Smooth muscle cell (in vitro differentiated cells): ENCODE measurements at regions not wholly inside any gene's neighbourhood (a gene's known extent, or its start where the extent isn't known, plus 50 kb on each side); places are given as distances from the start of the nearest gene placed in this dataset.

Source experiments
- DNase-seq: peaks from one replicate; lab custom pipeline; 2025; ENCODE audit not compliant: unreplicated experiment; lab: John Stamatoyannopoulos, UW
- H2AFZ ChIP-seq: fragments of 200-600 bp; sonication (generic); 2 replicates; pipeline ENCODE4 v1.6.0; 2016; ENCODE audit warnings: antibody characterized with exemption, low read depth, mild to moderate bottlenecking
- H3F3A ChIP-seq: fragments of 200-600 bp; sonication (generic); 2 replicates; pipeline ENCODE4 v1.6.0; 2017; ENCODE audit warnings: antibody characterized with exemption, low read depth
- H3K27ac ChIP-seq: fragments of 200-600 bp; sonication (generic); 2 replicates; pipeline ENCODE4 v1.5.1; 2016; ENCODE audit warnings: low read depth, mild to moderate bottlenecking
- H3K27me3 ChIP-seq: fragments of 200-600 bp; sonication (generic); 2 replicates; pipeline ENCODE4 v1.6.1; 2016; ENCODE audit warnings: low read depth, mild to moderate bottlenecking
- H3K36me3 ChIP-seq: fragments of 200-600 bp; sonication (generic); 2 replicates; pipeline ENCODE4 v1.5.1; 2016; ENCODE audit warnings: low read depth
- H3K4me1 ChIP-seq: fragments of 200-600 bp; sonication (generic); 2 replicates; pipeline ENCODE4 v1.5.1; 2016; ENCODE audit warnings: low read depth
- H3K4me2 ChIP-seq: fragments of 200-600 bp; sonication (generic); 2 replicates; pipeline ENCODE4 v1.6.0; 2016; ENCODE audit warnings: mild to moderate bottlenecking
- H3K4me3 ChIP-seq: fragments of 200-600 bp; sonication (generic); 2 replicates; pipeline ENCODE4 v1.5.1; 2016; ENCODE audit warnings: mild to moderate bottlenecking
- H3K79me2 ChIP-seq: fragments of 200-600 bp; sonication (generic); 2 replicates; pipeline ENCODE4 v1.6.0; 2016; ENCODE audit warnings: low read depth, mild to moderate bottlenecking
- H3K9ac ChIP-seq: fragments of 200-600 bp; sonication (generic); 2 replicates; pipeline ENCODE4 v1.6.0; 2016; ENCODE audit warnings: low read depth
- H3K9me3 ChIP-seq: fragments of 200-600 bp; sonication (generic); replicated peaks from 2 replicates; pipeline ENCODE4 v1.5.1; 2016; ENCODE audit warnings: low read depth
- H4K20me1 ChIP-seq: fragments of 200-600 bp; sonication (generic); 2 replicates; pipeline ENCODE4 v1.6.0; 2016; ENCODE audit warnings: low read depth
- CTCF ChIP-seq: fragments of 200-600 bp; sonication (generic); IDR thresholded peaks from 2 replicates; pipeline ENCODE4 v1.5.1; 2017; ENCODE audit warnings: borderline replicate concordance, mild to moderate bottlenecking, antibody characterized with exemption; ENCODE audit not compliant: insufficient read depth, poor library complexity, severe bottlenecking
- WGBS: methylation state at CpG from one replicate; pipeline ENCODE4 v1.1.7; 2016; ENCODE audit warnings: low lambda C conversion rate; 5-methylcytosine and 5-hydroxymethylcytosine counted together

GRCh38 chr5:42929871-42930270 lies 110.2 kb downstream of the ANXA2R start:
- no peaks in the 10 kb centered on the region for H3F3A ChIP-seq
- H3K27me3 ChIP-seq: no peaks in the 10 kb centered on the region
- no peak overlapping the region for H3K4me3 ChIP-seq
- no peak for TF ChIP-seq CTCF
- no peak overlapping the region for H3K27ac ChIP-seq
- H3K36me3 ChIP-seq: no peaks in the 10 kb centered on the region
- no peak overlapping the region for H2AFZ ChIP-seq
- H3K4me2 ChIP-seq: no peak overlapping the region
- H3K9me3 ChIP-seq: no peaks in the 10 kb centered on the region
- no peaks in the 10 kb centered on the region for H4K20me1 ChIP-seq
- no peak for DNase-seq
- no peak overlapping the region for H3K9ac ChIP-seq
- no peaks in the 10 kb centered on the region for H3K79me2 ChIP-seq
- WGBS: 69% methylated on average over 4 of the region's 4 CpGs
- H3K4me1 ChIP-seq: no peaks in the 10 kb centered on the region

GRCh38 chr5:42927730-42928129 lies 112.4 kb downstream of the ANXA2R start:
- no peaks in the 10 kb centered on the region for H3K27me3 ChIP-seq
- H2AFZ ChIP-seq: no peak overlapping the region
- H4K20me1 ChIP-seq: no peaks in the 10 kb centered on the region
- H3K9ac ChIP-seq: no peak overlapping the region
- no peaks in the 10 kb centered on the region for H3K79me2 ChIP-seq
- H3K4me1 ChIP-seq: no peaks in the 10 kb centered on the region
- no peak overlapping the region for H3K27ac ChIP-seq
- no peak overlapping the region for H3K4me3 ChIP-seq
- no peak for DNase-seq
- H3F3A ChIP-seq: no peaks in the 10 kb centered on the region
- 94% methylated on average over 8 of the region's 8 CpGs for WGBS
- no peaks in the 10 kb centered on the region for H3K36me3 ChIP-seq
- no peak for TF ChIP-seq CTCF
- no peaks in the 10 kb centered on the region for H3K9me3 ChIP-seq
- no peak overlapping the region for H3K4me2 ChIP-seq

GRCh38 chr5:42924686-42925085 lies 113.0 kb upstream of the SELENOP start:
- no peaks in the 10 kb centered on the region for H3K4me1 ChIP-seq
- H3K9ac ChIP-seq: no peak overlapping the region
- no peak for DNase-seq
- H3K79me2 ChIP-seq: no peaks in the 10 kb centered on the region
- no peaks in the 10 kb centered on the region for H3K27me3 ChIP-seq
- no peak overlapping the region for H2AFZ ChIP-seq
- H3K4me2 ChIP-seq: no peak overlapping the region
- 97% methylated on average over 13 of the region's 16 CpGs for WGBS
- H4K20me1 ChIP-seq: no peaks in the 10 kb centered on the region
- no peaks in the 10 kb centered on the region for H3K9me3 ChIP-seq
- H3K36me3 ChIP-seq: no peaks in the 10 kb centered on the region
- TF ChIP-seq CTCF: no peak
- no peaks in the 10 kb centered on the region for H3F3A ChIP-seq
- H3K4me3 ChIP-seq: no peak overlapping the region
- H3K27ac ChIP-seq: no peak overlapping the region

GRCh38 chr5:42924226-42924625 lies 112.5 kb upstream of the SELENOP start:
- TF ChIP-seq CTCF: no peak
- Histone ChIP-seq H3K4me3 (no peak overlapping the region), H3K9me3 (no peaks in the 10 kb centered on the region), H3K27me3 (no peaks in the 10 kb centered on the region), H3F3A (no peaks in the 10 kb centered on the region), H3K9ac (no peak overlapping the region), H3K27ac (no peak overlapping the region), H4K20me1 (no peaks in the 10 kb centered on the region), H2AFZ (no peak overlapping the region), H3K4me2 (no peak overlapping the region), H3K36me3 (no peaks in the 10 kb centered on the region), H3K79me2 (no peaks in the 10 kb centered on the region), H3K4me1 (no peaks in the 10 kb centered on the region)
- DNase-seq: no peak
- WGBS: 96% methylated on average over 35 of the region's 37 CpGs
